K562 (cell line): ENCODE measurements at regions not wholly inside any gene's neighbourhood (a gene's known extent, or its start where the extent isn't known, plus 50 kb on each side); places are given as distances from the start of the nearest gene placed in this dataset.

Source experiments
- ATAC-seq: fragments of 200-7000 bp; cut with Tn5 transposase; 3 replicates; pipeline ENCODE4 v1.9.1; 2020; ENCODE audit warnings: moderate library complexity
- BruUV-seq: library from RNA; stranded (reverse); fragments of 400-500 nt; replicated peaks from 2 replicates; lab custom pipeline; 2021; lab: Mats Ljungman, UMichigan
- CTCF ChIA-PET: fragments of 300-600 bp; formaldehyde crosslinking; extraction: SDS; loops from one replicate; lab custom pipeline; 2021; ENCODE audit warnings: low intra/inter-chr PET ratio; lab: Yijun Ruan, JAX
- POLR2A ChIA-PET: fragments of 300-600, 350-650 bp; sonication (Branson Sonifier 250); formaldehyde crosslinking; extraction: SDS; loops from one replicate; lab custom pipeline; 2021; ENCODE audit warnings: antibody characterized with exemption, inconsistent platforms; lab: Yijun Ruan, JAX
- DNase-seq, 4 experiments: peaks; one replicate each; pipeline versions ENCODE4 v3.0.0 to v3.0.0-alpha.2; 2011 to 2018; ENCODE audit warnings: low spot score in 3 of 4, mixed read lengths in 3 of 4; ENCODE audit errors: extremely low read depth in 1 of 4
- FAIRE-seq: peaks from 2 replicates; lab custom pipeline; 2011; peaks lifted over from hg19 to GRCh38; lab: Jason Lieb, UNC
- H2AFZ ChIP-seq: 2 replicates; pipeline ENCODE4 v1.6.0; 2011; ENCODE audit warnings: low read depth, low read length, control low read depth, inconsistent platforms
- H3K27ac ChIP-seq: fragments of 200-600 bp; 3 replicates; pipeline ENCODE4 v1.8.0; 2011; ENCODE audit warnings: low read depth, mild to moderate bottlenecking, control low read depth, inconsistent platforms, low read length, moderate library complexity, mixed read lengths; ENCODE audit errors: extremely low read depth
- H3K27me3 ChIP-seq, 2 experiments: fragments of 300-600 bp in 1 of 2; 2 replicates in 1 of 2; 3 replicates in 1 of 2; pipeline versions ENCODE4 v1.6.0 to v1.8.0; 2011; ENCODE audit warnings: inconsistent platforms in 2 of 2, low read length in 2 of 2, mild to moderate bottlenecking in 1 of 2, mixed read lengths in 1 of 2, moderate library complexity in 1 of 2; ENCODE audit not compliant: control insufficient read depth in 2 of 2, insufficient read depth in 2 of 2
- H3K36me3 ChIP-seq: fragments of 300-600 bp; 3 replicates; pipeline ENCODE4 v1.8.0; 2011; ENCODE audit warnings: mild to moderate bottlenecking, low read length, inconsistent platforms; ENCODE audit not compliant: control insufficient read depth, insufficient read depth
- H3K4me1 ChIP-seq, 2 experiments: fragments of 200-600 bp in 1 of 2; replicated peaks in 1 of 2; 2 replicates in 1 of 2; 3 replicates in 1 of 2; pipeline versions ENCODE4 v1.5.1 to v1.8.0; 2011; ENCODE audit warnings: inconsistent platforms in 2 of 2, low read length in 2 of 2, mild to moderate bottlenecking in 1 of 2, mixed read lengths in 1 of 2, moderate library complexity in 1 of 2; ENCODE audit not compliant: control insufficient read depth in 2 of 2, insufficient read depth in 2 of 2
- H3K4me2 ChIP-seq: 2 replicates; pipeline ENCODE4 v1.6.1; 2011; ENCODE audit warnings: low read length, control low read depth, inconsistent platforms, mixed read lengths; ENCODE audit not compliant: insufficient read depth
- H3K4me3 ChIP-seq: fragments of 200-600 bp; sonication (generic), shearing (Covaris generic); 2 replicates; pipeline ENCODE4 v1.5.1; 2016; ENCODE audit warnings: control low read depth, inconsistent platforms
- H3K79me2 ChIP-seq: fragments of 200-600 bp; 3 replicates; pipeline ENCODE4 v1.8.0; 2011; ENCODE audit warnings: low read length, inconsistent platforms; ENCODE audit not compliant: control insufficient read depth, insufficient read depth
- H3K9ac ChIP-seq, 2 experiments: 2 replicates each; pipeline versions ENCODE4 v1.6.0 to v1.6.1; 2011; ENCODE audit warnings: low read depth in 2 of 2, low read length in 2 of 2, control low read depth in 1 of 2, inconsistent platforms in 1 of 2, mild to moderate bottlenecking in 1 of 2, mixed read lengths in 1 of 2; ENCODE audit not compliant: insufficient read depth in 1 of 2
- H3K9me1 ChIP-seq: one replicate; pipeline ENCODE4 v1.6.0; 2011; ENCODE audit warnings: inconsistent platforms, mild to moderate bottlenecking, low read length, moderate library complexity; ENCODE audit not compliant: control insufficient read depth, insufficient read depth
- H3K9me3 ChIP-seq: replicated peaks from 2 replicates; pipeline ENCODE4 v1.5.1; 2011; ENCODE audit warnings: low read depth, low read length, inconsistent platforms; ENCODE audit not compliant: control insufficient read depth, insufficient read depth
- H4K20me1 ChIP-seq: replicated peaks from 2 replicates; pipeline ENCODE4 v1.6.1; 2011; ENCODE audit warnings: low read length, inconsistent platforms, mixed read lengths; ENCODE audit not compliant: control insufficient read depth, insufficient read depth
- CBX1 ChIP-seq: sonication (generic); IDR thresholded peaks from 2 replicates; pipeline ENCODE4 v1.6.1; 2016; ENCODE audit warnings: antibody characterized with exemption, low read depth, mild to moderate bottlenecking
- CEBPG ChIP-seq, 3 experiments: fragments of 200-800 bp in 1 of 3; sonication (Bioruptor generic) in 1 of 3; sonication (generic) in 1 of 3; formaldehyde crosslinking in 1 of 3; IDR thresholded peaks in 2 of 3; conservative IDR thresholded peaks in 1 of 3; 2 replicates each; pipeline versions ENCODE4 v1.6.1 to v1.8.0; 2016 to 2022; ENCODE audit warnings: missing compliant biosample characterization in 2 of 3, missing genetic modification characterization in 2 of 3, mild to moderate bottlenecking in 1 of 3, missing genetic modification reagents in 1 of 3
- CREB5 ChIP-seq: fragments of 250-450 bp; sonication (Bioruptor Pico); IDR thresholded peaks from 2 replicates; pipeline ENCODE4 v1.5.0; 2020; ENCODE audit warnings: mild to moderate bottlenecking
- FOXK2 ChIP-seq, 2 experiments: fragments of 450-650 bp; IDR thresholded peaks in 1 of 2; conservative IDR thresholded peaks in 1 of 2; 2 replicates each; pipeline ENCODE4 v1.6.1; 2016; ENCODE audit warnings: low read depth in 2 of 2, mild to moderate bottlenecking in 1 of 2
- HDGF ChIP-seq: fragments of 450-650 bp; IDR thresholded peaks from 2 replicates; pipeline ENCODE4 v1.6.1; 2016
- MYC ChIP-seq, 2 experiments: fragments of 250-450 bp in 1 of 2; sonication (Bioruptor Pico) in 1 of 2; IDR thresholded peaks; 2 replicates each; pipeline versions ENCODE4 v1.5.1 to v1.6.1; 2012 to 2021; ENCODE audit warnings: low read depth in 2 of 2, borderline replicate concordance in 1 of 2, improper control_type of control experiment in 1 of 2, low read length in 1 of 2, mild to moderate bottlenecking in 1 of 2, moderate library complexity in 1 of 2
- NONO ChIP-seq, 2 experiments: fragments of 200-400 bp in 1 of 2; fragments of 450-650 bp in 1 of 2; formaldehyde crosslinking in 1 of 2; IDR thresholded peaks; 2 replicates each; pipeline ENCODE4 v1.6.1; 2017; ENCODE audit warnings: low read depth in 2 of 2, mild to moderate bottlenecking in 2 of 2, moderate library complexity in 2 of 2, low read length in 1 of 2
- PCBP1 ChIP-seq: fragments of 200-400 bp; formaldehyde crosslinking; IDR thresholded peaks from 2 replicates; pipeline ENCODE4 v1.6.1; 2018; ENCODE audit warnings: mild to moderate bottlenecking, low read depth, low read length; ENCODE audit not compliant: poor library complexity, severe bottlenecking
- RBM39 ChIP-seq: fragments of 200-400 bp; formaldehyde crosslinking; optimal IDR thresholded peaks from 2 replicates; pipeline ENCODE3; 2018; ENCODE audit warnings: low read depth, low read length
- ZBTB7A ChIP-seq: IDR thresholded peaks from 2 replicates; pipeline ENCODE4 v1.6.1; 2011; ENCODE audit warnings: low read depth, mild to moderate bottlenecking, low read length, moderate library complexity, borderline replicate concordance; ENCODE audit not compliant: control insufficient read depth
- ZNF551 ChIP-seq: fragments of 250-450 bp; sonication (Bioruptor Pico); IDR thresholded peaks from 2 replicates; pipeline ENCODE4 v1.5.0; 2021; ENCODE audit warnings: mild to moderate bottlenecking, moderate library complexity
- ZNF79 ChIP-seq: fragments of 250-450 bp; sonication (Bioruptor Pico); IDR thresholded peaks from 2 replicates; pipeline ENCODE4 v1.4.0; 2020; ENCODE audit warnings: low read depth, mild to moderate bottlenecking, moderate library complexity
- ZSCAN29 ChIP-seq: fragments of 450-650 bp; IDR thresholded peaks from 2 replicates; pipeline ENCODE4 v1.6.1; 2017
- WGBS: fragments of 100-300 bp; shearing (Covaris generic); methylation state at CpG from one replicate; pipeline ENCODE4 v1.1.6; 2016; ENCODE audit warnings: low coverage, mixed read lengths; ENCODE audit not compliant: insufficient coverage; ENCODE audit errors: missing lambda C conversion rate; 5-methylcytosine and 5-hydroxymethylcytosine counted together
- in situ Hi-C: fragments of 300-500 bp; cut with MboI; formaldehyde crosslinking; loops from 4 replicates; pipeline ENCODE4 v1.15.0; 2018; ENCODE audit warnings: inconsistent platforms, mixed read lengths
- intact Hi-C: fragments of 100-400 bp; cut with micrococcal nuclease; formaldehyde crosslinking; loops from 2 replicates; pipeline ENCODE4 v1.14.2; 2022

- no peaks in the 10 kb centered on the region for H4K20me1 ChIP-seq
- FAIRE-seq: no peak
- no peak overlapping the region for H3K9ac ChIP-seq
- TF ChIP-seq ZSCAN29: no peak
- H3K79me2 ChIP-seq: no peaks in the 10 kb centered on the region
- H3K27me3 ChIP-seq: no peaks in the 10 kb centered on the region
- BruUV-seq: no TSS peak
- no peaks in the 10 kb centered on the region for H3K36me3 ChIP-seq
- in situ Hi-C loops (no loop called here), intact Hi-C loops (no loop called here)
- ChIA-PET POLR2A (no interaction called here), CTCF (no interaction called here)
- H3K9me1 ChIP-seq: no peaks in the 10 kb centered on the region
- no peak overlapping the region for H3K4me2 ChIP-seq
- H3K9me3 ChIP-seq: no peaks in the 10 kb centered on the region
- H3K4me1 ChIP-seq: no peaks in the 10 kb centered on the region
- ATAC-seq: no peak
- H2AFZ ChIP-seq: no peak overlapping the region
- no peak overlapping the region for H3K4me3 ChIP-seq
- no peak for DNase-seq
- H3K27ac ChIP-seq: no peak overlapping the region
- whole genome bisulfite sequencing: 6% methylated on average over 3 of the region's 3 CpGs
Observed at GRCh38 chr11:121763526-121763925, 310.8 kb upstream of the SORL1-AS1 start.

GRCh38 chr11:121762820-121763219 lies 310.1 kb upstream of the SORL1-AS1 start:
- Histone ChIP-seq H2AFZ (no peak overlapping the region), H3K36me3 (no peaks in the 10 kb centered on the region), H4K20me1 (no peaks in the 10 kb centered on the region), H3K4me2 (no peak overlapping the region), H3K9me3 (no peaks in the 10 kb centered on the region), H3K4me1 (no peaks in the 10 kb centered on the region), H3K4me3 (no peak overlapping the region), H3K9ac (no peak overlapping the region), H3K79me2 (no peaks in the 10 kb centered on the region), H3K27ac (no peak overlapping the region), H3K27me3 (no peaks in the 10 kb centered on the region), H3K9me1 (no peaks in the 10 kb centered on the region)
- ChIA-PET CTCF (no interaction called here), POLR2A (no interaction called here)
- FAIRE-seq (no peak), ATAC-seq (no peak), DNase-seq (no peak)
- intact Hi-C loops (no loop called here), in situ Hi-C loops (no loop called here)
- no TSS peak for BruUV-seq
- 0% methylated on average over 10 of the region's 11 CpGs for WGBS
- TF ChIP-seq ZNF79 (no peak), CEBPG (CRISPR knock-in tag; IDR thresholded peaks at IDR 0.05) (no peak), CEBPG (tag; conservative IDR thresholded peaks at IDR 0.05 in 1 of 2, IDR thresholded peaks at IDR 0.05 in 1 of 2) (no peak), NONO (IDR thresholded peaks at IDR 0.05; ENCODE audit: low read depth in 2 of 2, low read length in 1 of 2) (no peak), MYC (IDR thresholded peaks at IDR 0.05; ENCODE audit: low read depth, low read length) (no peak), MYC (CRISPR knock-in tag; IDR thresholded peaks at IDR 0.05; ENCODE audit: borderline replicate concordance, low read depth) (no peak), HDGF (no peak), FOXK2 (conservative IDR thresholded peaks at IDR 0.05 in 1 of 2, IDR thresholded peaks at IDR 0.05 in 1 of 2; ENCODE audit: low read depth in 2 of 2) (no peak), ZNF551 (no peak), CBX1 (no peak), CREB5 (CRISPR knock-in tag) (no peak), ZBTB7A (no peak), RBM39 (no peak), PCBP1 (no peak)
